Kidney (tissue), 13 donors: ENCODE measurements at regions not wholly inside any gene's neighbourhood (a gene's known extent, or its start where the extent isn't known, plus 50 kb on each side); places are given as distances from the start of the nearest gene placed in this dataset.
A peak's percentile ranks its signal among the peaks of the same experiment; 100 is the strongest.

Experiments used
- DNase-seq, 5 donors: peaks; one replicate each; pipeline ENCODE4 v3.0.0-alpha.2; 2013 to 2020
- FAIRE-seq: peaks from 2 replicates; lab custom pipeline; 2012; peaks lifted over from hg19 to GRCh38; lab: Jason Lieb, UNC
- H3K27ac ChIP-seq, 2 donors: one replicate each; pipeline ENCODE4 v1.7.0; 2013; ENCODE audit warnings: low read depth in 2 of 2, low read length in 2 of 2, inconsistent platforms in 1 of 2
- H3K27me3 ChIP-seq: one replicate; pipeline ENCODE4 v1.7.1; 2013; ENCODE audit warnings: low read length, inconsistent platforms; ENCODE audit not compliant: control insufficient read depth, insufficient read depth
- H3K36me3 ChIP-seq, 3 donors: one replicate each; pipeline versions ENCODE4 v1.7.0 to v1.7.1; 2013; ENCODE audit warnings: low read length in 3 of 3, control low read depth in 1 of 3, inconsistent platforms in 1 of 3; ENCODE audit not compliant: insufficient read depth in 3 of 3, control insufficient read depth in 2 of 3
- H3K4me1 ChIP-seq, 3 donors: one replicate each; pipeline versions ENCODE4 v1.7.0 to v1.7.1; 2013; ENCODE audit warnings: low read length in 3 of 3, inconsistent platforms in 1 of 3, low read depth in 1 of 3; ENCODE audit not compliant: control insufficient read depth in 2 of 3, insufficient read depth in 2 of 3
- H3K4me3 ChIP-seq, 3 donors: one replicate each; pipeline versions ENCODE4 v1.7.0 to v1.8.1; 2013; ENCODE audit warnings: low read length in 3 of 3, control low read depth in 1 of 3, inconsistent platforms in 1 of 3
- H3K9ac ChIP-seq, 3 donors: one replicate each; pipeline versions ENCODE4 v1.7.0 to v1.7.1; 2013; ENCODE audit warnings: low read length in 3 of 3, control low read depth in 1 of 3, inconsistent platforms in 1 of 3
- H3K9me3 ChIP-seq, 3 donors: one replicate each; pipeline versions ENCODE4 v1.7.0 to v1.7.1; 2013; ENCODE audit warnings: low read length in 3 of 3, control low read depth in 1 of 3, inconsistent platforms in 1 of 3; ENCODE audit not compliant: control insufficient read depth in 2 of 3, insufficient read depth in 1 of 3
- intact Hi-C: fragments of 100-400 bp; cut with DNase I; formaldehyde crosslinking; loops from one replicate; pipeline ENCODE4 v1.11.1; 2022
- TF ChIP-seq, protein P1 (sequence below): IDR thresholded peaks from 3 replicates; pipeline ENCODE4 v1.5.1; 2012; ENCODE audit warnings: mild to moderate bottlenecking, moderate library complexity, borderline replicate concordance; ENCODE audit not compliant: insufficient read depth; ENCODE audit errors: extremely low read depth
- donor health status: control.
- donor health status: control.
- donor health status: control.
- donor health status: control.
- donor health status: control.
- donor health status: DM: yes; HTN: yes; CAD: no.
- donor health status: Normal renal cell carcinoma (clear cell type).

DNA sequence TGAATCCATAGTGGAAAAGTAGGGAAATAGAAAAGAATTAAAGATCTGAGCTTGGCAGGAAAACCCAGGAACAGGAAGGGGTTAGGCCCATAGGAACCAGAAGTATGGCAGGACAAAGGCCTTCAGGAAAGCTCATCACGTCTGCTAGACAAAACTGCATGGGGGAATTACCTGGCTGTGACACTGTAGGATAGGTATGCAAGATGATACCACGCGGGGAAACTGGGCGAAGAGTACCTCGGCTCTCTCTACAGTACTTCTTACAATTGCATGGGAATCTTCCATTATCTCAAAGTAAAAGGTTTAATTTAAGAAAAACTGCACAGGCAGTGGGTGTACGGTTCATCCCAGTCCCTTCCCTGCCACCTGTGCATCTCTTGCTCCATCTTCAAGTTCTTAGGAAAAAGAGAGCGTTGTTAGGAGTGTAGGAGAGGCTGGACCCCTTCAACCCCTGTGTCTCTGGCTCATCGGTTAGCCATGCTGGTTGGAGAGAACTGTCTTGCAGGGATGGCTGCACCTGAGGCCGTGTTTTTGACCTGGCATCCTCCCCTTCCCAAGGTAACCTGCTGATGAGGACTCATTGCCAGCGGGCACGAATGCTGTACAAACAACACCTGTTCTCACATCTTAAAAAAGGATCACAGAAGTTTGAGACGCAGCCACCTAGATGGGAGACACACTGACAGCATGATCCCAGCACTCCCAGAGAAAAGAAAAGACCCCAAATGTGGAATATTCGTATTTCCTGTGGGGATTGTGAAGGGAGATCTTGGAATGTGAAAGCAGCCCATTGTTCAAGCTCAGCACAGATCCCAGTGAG, 120.5 kb upstream of the COPS8 start:
- no peaks in the 10 kb centered on the region for H3K27me3 ChIP-seq
- no peaks in the 10 kb centered on the region for H3K36me3 ChIP-seq
- intact Hi-C loops = no loop called here
- no peak overlapping the region for H3K9ac ChIP-seq
- DNase-seq = no peak
- peaks cover 0 to 8% (median 8%) of the 10 kb centered on the region in 3 donors for H3K4me1 ChIP-seq
- H3K9me3 ChIP-seq = no peaks in the 10 kb centered on the region
- no peak overlapping the region for H3K4me3 ChIP-seq
- H3K27ac ChIP-seq = no peak overlapping the region
- TF ChIP-seq, protein P1, sequence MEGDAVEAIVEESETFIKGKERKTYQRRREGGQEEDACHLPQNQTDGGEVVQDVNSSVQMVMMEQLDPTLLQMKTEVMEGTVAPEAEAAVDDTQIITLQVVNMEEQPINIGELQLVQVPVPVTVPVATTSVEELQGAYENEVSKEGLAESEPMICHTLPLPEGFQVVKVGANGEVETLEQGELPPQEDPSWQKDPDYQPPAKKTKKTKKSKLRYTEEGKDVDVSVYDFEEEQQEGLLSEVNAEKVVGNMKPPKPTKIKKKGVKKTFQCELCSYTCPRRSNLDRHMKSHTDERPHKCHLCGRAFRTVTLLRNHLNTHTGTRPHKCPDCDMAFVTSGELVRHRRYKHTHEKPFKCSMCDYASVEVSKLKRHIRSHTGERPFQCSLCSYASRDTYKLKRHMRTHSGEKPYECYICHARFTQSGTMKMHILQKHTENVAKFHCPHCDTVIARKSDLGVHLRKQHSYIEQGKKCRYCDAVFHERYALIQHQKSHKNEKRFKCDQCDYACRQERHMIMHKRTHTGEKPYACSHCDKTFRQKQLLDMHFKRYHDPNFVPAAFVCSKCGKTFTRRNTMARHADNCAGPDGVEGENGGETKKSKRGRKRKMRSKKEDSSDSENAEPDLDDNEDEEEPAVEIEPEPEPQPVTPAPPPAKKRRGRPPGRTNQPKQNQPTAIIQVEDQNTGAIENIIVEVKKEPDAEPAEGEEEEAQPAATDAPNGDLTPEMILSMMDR = no peak
- no peak for FAIRE-seq

DNA sequence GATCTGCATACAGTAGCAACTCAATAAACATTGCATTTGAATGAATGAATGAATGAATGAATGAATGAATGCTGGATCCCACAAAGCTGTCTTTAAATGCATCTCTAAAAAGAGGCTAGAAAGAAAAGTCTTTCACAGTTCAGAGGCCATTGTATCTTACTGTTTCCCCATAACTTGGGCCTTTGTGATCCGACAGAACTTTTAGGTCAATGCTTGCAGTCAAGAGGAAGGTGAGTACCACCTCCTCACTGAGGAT, 119.9 kb upstream of the COPS8 start:
- DNase-seq (no peak), FAIRE-seq (no peak)
- H3K36me3 ChIP-seq = no peaks in the 10 kb centered on the region
- no peaks in the 10 kb centered on the region for H3K27me3 ChIP-seq
- TF ChIP-seq, protein P1 = no peak
- H3K4me3 ChIP-seq = no peak overlapping the region
- no peaks in the 10 kb centered on the region for H3K9me3 ChIP-seq
- no peak overlapping the region for H3K27ac ChIP-seq
- intact Hi-C loops = no loop called here
- H3K4me1 ChIP-seq = peaks cover 0 to 8% (median 8%) of the 10 kb centered on the region in 3 donors
- no peak overlapping the region for H3K9ac ChIP-seq

DNA sequence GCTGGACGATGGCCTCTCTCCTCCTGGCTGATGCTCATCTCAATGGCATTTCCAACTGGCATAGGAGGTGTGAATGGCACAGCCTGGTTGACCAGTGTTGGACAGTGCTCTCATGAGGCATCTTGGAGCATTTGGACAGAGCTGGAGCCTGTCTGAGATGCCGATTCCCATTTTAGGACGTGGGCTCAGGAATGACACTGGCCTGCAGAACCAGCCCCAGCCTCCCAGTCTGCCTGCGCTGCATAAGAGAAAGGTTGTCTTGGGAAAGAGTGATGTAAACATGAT, 118.2 kb upstream of the COPS8 start:
- Histone ChIP-seq H3K4me1 (peaks cover 1 to 13% (median 11%) of the 10 kb centered on the region in 3 donors), H3K27ac (peak overlapping the region; percentile 32 to 63), H3K36me3 (no peaks in the 10 kb centered on the region), H3K4me3 (no peak overlapping the region), H3K27me3 (no peaks in the 10 kb centered on the region), H3K9me3 (no peaks in the 10 kb centered on the region), H3K9ac (no peak overlapping the region)
- TF ChIP-seq, protein P1 = no peak
- DNase-seq (no peak), FAIRE-seq (no peak)
- intact Hi-C loops = no loop called here
